ENCODE measurements at regions not wholly inside any gene's neighbourhood (a gene's known extent, or its start where the extent isn't known, plus 50 kb on each side); places are given as distances from the start of the nearest gene placed in this dataset.

DNA sequence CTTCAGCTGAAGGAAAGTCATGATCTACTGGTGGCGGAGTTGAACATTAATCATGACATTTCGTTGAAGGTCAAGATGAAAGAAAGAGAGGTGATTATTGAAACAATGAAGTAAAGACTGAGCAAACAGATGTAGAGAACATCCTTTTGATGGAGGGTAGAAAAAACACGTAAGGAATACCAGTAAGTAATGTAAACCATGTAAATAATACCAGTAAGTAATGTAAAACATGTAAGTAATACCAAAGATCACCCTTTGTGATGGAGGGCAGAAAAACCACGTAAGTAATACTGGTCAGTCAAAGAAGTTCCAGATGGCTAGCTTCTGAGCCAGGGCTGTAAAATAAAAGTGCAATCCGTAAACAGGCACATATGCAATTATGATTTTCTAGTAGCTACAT lies 1387.7 kb downstream of the SUCLG1 start:
- H3K27ac ChIP-seq: no peak overlapping the region
- H3K36me3 ChIP-seq: no peaks in the 10 kb centered on the region
- TF ChIP-seq, protein P1, sequence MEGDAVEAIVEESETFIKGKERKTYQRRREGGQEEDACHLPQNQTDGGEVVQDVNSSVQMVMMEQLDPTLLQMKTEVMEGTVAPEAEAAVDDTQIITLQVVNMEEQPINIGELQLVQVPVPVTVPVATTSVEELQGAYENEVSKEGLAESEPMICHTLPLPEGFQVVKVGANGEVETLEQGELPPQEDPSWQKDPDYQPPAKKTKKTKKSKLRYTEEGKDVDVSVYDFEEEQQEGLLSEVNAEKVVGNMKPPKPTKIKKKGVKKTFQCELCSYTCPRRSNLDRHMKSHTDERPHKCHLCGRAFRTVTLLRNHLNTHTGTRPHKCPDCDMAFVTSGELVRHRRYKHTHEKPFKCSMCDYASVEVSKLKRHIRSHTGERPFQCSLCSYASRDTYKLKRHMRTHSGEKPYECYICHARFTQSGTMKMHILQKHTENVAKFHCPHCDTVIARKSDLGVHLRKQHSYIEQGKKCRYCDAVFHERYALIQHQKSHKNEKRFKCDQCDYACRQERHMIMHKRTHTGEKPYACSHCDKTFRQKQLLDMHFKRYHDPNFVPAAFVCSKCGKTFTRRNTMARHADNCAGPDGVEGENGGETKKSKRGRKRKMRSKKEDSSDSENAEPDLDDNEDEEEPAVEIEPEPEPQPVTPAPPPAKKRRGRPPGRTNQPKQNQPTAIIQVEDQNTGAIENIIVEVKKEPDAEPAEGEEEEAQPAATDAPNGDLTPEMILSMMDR (IDR thresholded peaks at IDR 0.05): no peak
- no peak for TF ChIP-seq POLR2A (IDR thresholded peaks at IDR 0.05)
- H3K4me1 ChIP-seq: peaks cover 0 to 11% (median 0%) of the 10 kb centered on the region in 4 donors
- DNase-seq: no peak
- H3K4me3 ChIP-seq: no peak overlapping the region
- H3K9me3 ChIP-seq: no peaks in the 10 kb centered on the region
- no peaks in the 10 kb centered on the region for H3K27me3 ChIP-seq

- TF ChIP-seq POLR2A (IDR thresholded peaks at IDR 0.05): no peak
- TF ChIP-seq, protein P1 (IDR thresholded peaks at IDR 0.05): no peak
- Histone ChIP-seq H3K27me3 (no peaks in the 10 kb centered on the region), H3K4me3 (no peak overlapping the region), H3K4me1 (peaks cover 0 to 11% (median 0%) of the 10 kb centered on the region in 4 donors), H3K27ac (no peak overlapping the region), H3K9me3 (no peaks in the 10 kb centered on the region), H3K36me3 (no peaks in the 10 kb centered on the region)
- no peak for DNase-seq
These were observed 1389.4 kb downstream of the SUCLG1 start for GRCh38 chr2:83069724-83070123.

GRCh38 chr2:83068714-83069113 lies 1390.4 kb downstream of the SUCLG1 start:
- no peaks in the 10 kb centered on the region for H3K27me3 ChIP-seq
- H3K9me3 ChIP-seq: no peaks in the 10 kb centered on the region
- H3K4me3 ChIP-seq: no peak overlapping the region
- no peak for DNase-seq
- TF ChIP-seq POLR2A (IDR thresholded peaks at IDR 0.05): no peak
- TF ChIP-seq, protein P1 (IDR thresholded peaks at IDR 0.05): no peak
- peaks cover 0 to 11% (median 0%) of the 10 kb centered on the region in 4 donors for H3K4me1 ChIP-seq
- no peak overlapping the region for H3K27ac ChIP-seq
- no peaks in the 10 kb centered on the region for H3K36me3 ChIP-seq

DNA sequence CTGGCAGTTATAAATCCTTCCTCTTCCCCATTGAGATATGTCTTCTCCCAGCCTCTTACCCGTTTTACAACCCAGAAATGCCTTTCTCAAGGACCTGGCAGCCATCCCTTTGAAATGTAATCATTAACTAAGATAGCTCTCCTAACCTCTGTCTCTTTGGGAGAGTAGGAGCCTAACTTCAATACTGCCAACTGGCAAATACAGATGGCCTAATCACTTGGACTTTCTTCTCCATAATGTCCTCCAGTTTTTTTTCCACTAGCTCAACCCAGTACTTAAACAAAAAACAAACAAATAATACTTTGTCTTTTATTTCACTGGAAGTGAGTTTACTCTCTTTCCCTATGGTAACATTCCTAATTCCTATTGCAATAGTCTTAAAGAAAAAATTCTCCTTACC lies 1391.1 kb downstream of the SUCLG1 start:
- TF ChIP-seq POLR2A (IDR thresholded peaks at IDR 0.05): no peak
- TF ChIP-seq, protein P1 (IDR thresholded peaks at IDR 0.05): no peak
- H3K9me3 ChIP-seq: no peaks in the 10 kb centered on the region
- no peaks in the 10 kb centered on the region for H3K36me3 ChIP-seq
- no peaks in the 10 kb centered on the region for H3K27me3 ChIP-seq
- no peak for DNase-seq
- peaks cover 0 to 11% (median 0%) of the 10 kb centered on the region in 4 donors for H3K4me1 ChIP-seq
- no peak overlapping the region for H3K27ac ChIP-seq
- no peak overlapping the region for H3K4me3 ChIP-seq

DNA sequence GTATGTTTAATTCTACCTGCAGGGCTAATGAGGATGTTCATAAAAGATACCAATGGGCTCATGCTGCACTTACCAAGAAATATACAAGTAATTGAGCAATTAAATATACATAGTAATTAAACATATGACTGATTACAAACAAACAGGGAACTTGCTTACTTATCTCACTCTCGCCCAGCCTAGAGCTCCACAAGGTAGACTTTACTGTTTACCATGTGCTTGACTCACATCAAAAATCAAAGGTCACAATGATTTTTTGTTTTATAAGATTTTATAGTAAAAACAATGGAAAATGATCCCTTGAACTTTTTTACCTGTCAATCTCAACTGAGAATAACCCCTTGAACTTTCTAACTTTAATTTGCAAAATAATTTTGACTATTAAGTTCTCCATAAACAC lies 1395.1 kb downstream of the SUCLG1 start:
- Histone ChIP-seq H3K4me1 (peaks cover 0 to 11% (median 0%) of the 10 kb centered on the region in 4 donors), H3K27me3 (no peaks in the 10 kb centered on the region), H3K27ac (no peak overlapping the region), H3K36me3 (no peaks in the 10 kb centered on the region), H3K4me3 (no peak overlapping the region), H3K9me3 (peaks cover 0 to 3% (median 0%) of the 10 kb centered on the region in 4 donors)
- no peak for DNase-seq
- no peak for TF ChIP-seq POLR2A (IDR thresholded peaks at IDR 0.05)
- TF ChIP-seq, protein P1 (IDR thresholded peaks at IDR 0.05): no peak

DNA sequence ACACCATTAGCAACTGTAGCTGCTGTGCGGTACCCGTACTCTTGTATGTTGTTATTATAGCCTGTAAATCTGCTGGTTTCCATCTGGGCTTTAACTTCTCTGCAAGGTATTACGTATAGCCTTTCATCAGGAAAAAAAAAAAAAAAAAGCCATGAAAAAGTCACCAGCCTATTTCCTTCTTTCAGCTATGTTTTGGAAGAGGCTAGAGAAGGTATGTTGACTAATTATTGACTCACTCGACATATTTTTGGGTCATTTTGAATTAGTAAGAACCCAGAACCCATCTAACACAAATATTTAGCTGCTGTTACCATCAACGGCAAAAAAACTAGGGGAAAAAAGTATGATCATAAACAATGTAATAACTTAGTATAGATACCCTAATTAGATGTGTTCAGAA lies 1395.6 kb downstream of the SUCLG1 start:
- Histone ChIP-seq H3K9me3 (peaks cover 0 to 5% (median 0%) of the 10 kb centered on the region in 4 donors), H3K4me3 (no peak overlapping the region), H3K36me3 (no peaks in the 10 kb centered on the region), H3K27ac (no peak overlapping the region), H3K27me3 (no peaks in the 10 kb centered on the region), H3K4me1 (peaks cover 0 to 11% (median 0%) of the 10 kb centered on the region in 4 donors)
- no peak for DNase-seq
- TF ChIP-seq POLR2A (IDR thresholded peaks at IDR 0.05): no peak
- TF ChIP-seq, protein P1 (IDR thresholded peaks at IDR 0.05): no peak
